EL (cell line): ENCODE measurements at regions not wholly inside any gene's neighbourhood (a gene's known extent, or its start where the extent isn't known, plus 50 kb on each side); places are given as distances from the start of the nearest gene placed in this dataset.

Experiments used
- DNase-seq: peaks from one replicate; pipeline ENCODE4 v3.0.0-alpha.2; 2016

- DNase-seq: no peak
These were observed 50.1 kb upstream of the DHRS4 start for GRCh38 chr14:23903442-23903841.
